ENCODE measurements at regions not wholly inside any gene's neighbourhood (a gene's known extent, or its start where the extent isn't known, plus 50 kb on each side); places are given as distances from the start of the nearest gene placed in this dataset.

DNA sequence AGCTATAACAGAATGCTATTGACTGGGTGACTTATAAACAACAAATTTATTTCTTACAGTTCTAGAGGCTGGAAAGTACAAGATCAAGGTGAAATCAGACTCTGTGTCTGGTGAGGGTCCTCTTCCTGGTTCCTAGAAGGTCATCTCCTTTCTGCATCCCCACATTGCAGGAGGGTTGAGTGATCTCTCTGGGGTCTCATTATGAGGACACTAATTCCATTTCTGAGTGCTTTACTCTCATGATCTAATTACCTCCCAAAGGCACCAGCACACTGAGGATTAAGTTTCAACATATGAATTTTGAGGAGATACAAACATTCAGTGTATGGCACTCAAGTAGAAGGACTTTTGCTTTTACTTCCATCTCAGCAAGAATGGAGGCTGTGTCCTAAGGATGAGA is 534.1 kb upstream of the KCNMB2 start:
- Histone ChIP-seq H3K9me3 (peaks cover 0 to 14% (median 1%) of the 10 kb centered on the region in 12 donors), H3K4me3 (no peak overlapping the region), H3K27me3 (no peaks in the 10 kb centered on the region), H3K27ac (peak overlapping the region in 1 of 12 donors; percentile 54), H3K36me3 (no peaks in the 10 kb centered on the region), H3K4me1 (peaks cover 0 to 23% (median 0%) of the 10 kb centered on the region in 12 donors)
- intact Hi-C loops (cut with DNase I), result no loop called here
- DNase-seq (no peak), ATAC-seq (no peak)
- TF ChIP-seq POLR2A (IDR thresholded peaks at IDR 0.05), result no peak
- TF ChIP-seq, protein P1, sequence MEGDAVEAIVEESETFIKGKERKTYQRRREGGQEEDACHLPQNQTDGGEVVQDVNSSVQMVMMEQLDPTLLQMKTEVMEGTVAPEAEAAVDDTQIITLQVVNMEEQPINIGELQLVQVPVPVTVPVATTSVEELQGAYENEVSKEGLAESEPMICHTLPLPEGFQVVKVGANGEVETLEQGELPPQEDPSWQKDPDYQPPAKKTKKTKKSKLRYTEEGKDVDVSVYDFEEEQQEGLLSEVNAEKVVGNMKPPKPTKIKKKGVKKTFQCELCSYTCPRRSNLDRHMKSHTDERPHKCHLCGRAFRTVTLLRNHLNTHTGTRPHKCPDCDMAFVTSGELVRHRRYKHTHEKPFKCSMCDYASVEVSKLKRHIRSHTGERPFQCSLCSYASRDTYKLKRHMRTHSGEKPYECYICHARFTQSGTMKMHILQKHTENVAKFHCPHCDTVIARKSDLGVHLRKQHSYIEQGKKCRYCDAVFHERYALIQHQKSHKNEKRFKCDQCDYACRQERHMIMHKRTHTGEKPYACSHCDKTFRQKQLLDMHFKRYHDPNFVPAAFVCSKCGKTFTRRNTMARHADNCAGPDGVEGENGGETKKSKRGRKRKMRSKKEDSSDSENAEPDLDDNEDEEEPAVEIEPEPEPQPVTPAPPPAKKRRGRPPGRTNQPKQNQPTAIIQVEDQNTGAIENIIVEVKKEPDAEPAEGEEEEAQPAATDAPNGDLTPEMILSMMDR (IDR thresholded peaks at IDR 0.05), result no peak

DNA sequence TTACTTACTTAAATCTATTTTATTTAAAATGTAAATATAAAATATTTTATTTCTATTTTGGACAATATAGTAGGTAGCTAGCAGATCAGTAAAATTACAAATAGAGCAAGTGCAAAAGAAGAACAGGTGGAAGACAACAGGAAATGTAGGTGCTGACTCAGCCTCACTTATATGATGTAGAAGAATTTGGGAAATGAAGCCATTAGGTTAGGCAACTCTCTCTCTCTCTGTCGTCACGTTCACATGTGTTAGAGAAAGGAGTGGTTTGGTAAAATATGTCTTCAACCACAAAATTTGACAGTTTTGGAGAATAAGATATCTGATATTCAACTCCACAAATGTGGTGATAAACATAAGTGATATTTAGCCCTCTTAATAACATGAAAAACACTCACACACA is 532.5 kb upstream of the KCNMB2 start:
- Histone ChIP-seq H3K4me1 (peaks cover 0 to 23% (median 0%) of the 10 kb centered on the region in 12 donors), H3K36me3 (no peaks in the 10 kb centered on the region), H3K9me3 (peaks cover 0 to 13% (median 1%) of the 10 kb centered on the region in 12 donors), H3K4me3 (no peak overlapping the region), H3K27me3 (no peaks in the 10 kb centered on the region), H3K27ac (no peak overlapping the region)
- DNase-seq (no peak), ATAC-seq (no peak)
- intact Hi-C loops (cut with DNase I), result no loop called here
- TF ChIP-seq, protein P1 (IDR thresholded peaks at IDR 0.05), result no peak
- no peak for TF ChIP-seq POLR2A (IDR thresholded peaks at IDR 0.05)
- 70 to 85% (median 79%) methylated on average over 2 of the region's 2 CpGs for WGBS, 4 donors

DNA sequence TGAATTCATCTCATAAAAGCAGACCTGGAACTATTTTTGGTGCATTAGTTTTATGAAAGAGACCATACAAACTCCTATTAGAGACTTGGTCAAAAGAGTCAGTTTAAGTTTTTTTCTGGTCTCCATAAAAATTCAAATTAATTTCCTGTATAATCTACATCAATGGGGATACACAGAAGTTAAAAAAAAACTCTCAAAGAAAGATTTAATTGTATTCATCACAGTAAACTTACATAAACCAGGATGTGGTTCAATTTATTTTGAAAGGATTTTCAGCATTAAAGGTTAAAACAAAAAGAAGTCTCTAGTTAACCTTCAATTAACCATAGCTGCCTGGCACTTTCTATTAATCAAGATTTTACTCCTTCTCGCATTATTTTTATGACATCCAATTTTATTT is 530.3 kb upstream of the KCNMB2 start:
- intact Hi-C loops (cut with DNase I), result no loop called here
- Histone ChIP-seq H3K4me1 (peaks cover 0 to 28% (median 0%) of the 10 kb centered on the region in 12 donors), H3K27me3 (no peaks in the 10 kb centered on the region), H3K27ac (no peak overlapping the region), H3K4me3 (no peak overlapping the region), H3K36me3 (no peaks in the 10 kb centered on the region), H3K9me3 (no peaks in the 10 kb centered on the region)
- no peak for TF ChIP-seq POLR2A (IDR thresholded peaks at IDR 0.05)
- TF ChIP-seq, protein P1 (IDR thresholded peaks at IDR 0.05), result no peak
- no peak for DNase-seq
- 93 to 99% (median 96%) methylated on average over 1 of the region's 1 CpG for WGBS, 4 donors
- ATAC-seq, result no peak

DNA sequence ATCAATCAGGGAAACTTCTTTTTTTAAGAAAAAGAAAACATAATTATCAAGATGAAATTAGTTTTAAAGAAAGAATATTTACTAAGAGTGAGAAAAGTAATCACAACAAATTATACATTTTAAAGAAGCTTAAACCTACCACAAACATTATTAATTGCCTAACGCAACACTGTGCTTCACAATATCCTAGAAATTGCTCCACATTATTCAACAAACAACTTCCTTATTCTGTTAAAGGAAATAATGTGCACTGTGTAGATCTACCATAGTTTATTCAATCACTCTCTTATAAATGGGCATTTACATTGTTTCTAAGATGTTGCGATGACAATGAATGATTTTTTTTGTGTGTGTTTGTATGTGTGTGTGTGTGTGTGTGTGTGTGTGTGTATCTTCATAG is 525.9 kb upstream of the KCNMB2 start:
- Histone ChIP-seq H3K4me3 (no peak overlapping the region), H3K9me3 (no peaks in the 10 kb centered on the region), H3K4me1 (peaks cover 0 to 10% (median 0%) of the 10 kb centered on the region in 12 donors), H3K27me3 (no peaks in the 10 kb centered on the region), H3K27ac (no peak overlapping the region), H3K36me3 (no peaks in the 10 kb centered on the region)
- no peak for ATAC-seq
- 96 to 99% (median 96%) methylated on average over 2 of the region's 2 CpGs for WGBS, 4 donors
- TF ChIP-seq, protein P1 (IDR thresholded peaks at IDR 0.05), result no peak
- no peak for TF ChIP-seq POLR2A (IDR thresholded peaks at IDR 0.05)
- no peak for DNase-seq
- intact Hi-C loops (cut with DNase I), result no loop called here

All from heart left ventricle (tissue), 16 donors.